ENCODE measurements at regions not wholly inside any gene's neighbourhood (a gene's known extent, or its start where the extent isn't known, plus 50 kb on each side); places are given as distances from the start of the nearest gene placed in this dataset.

- Histone ChIP-seq H3K36me3 (no peaks in the 10 kb centered on the region), H3K27me3 (peaks cover 47% of the 10 kb centered on the region), H3K9me3 (no peaks in the 10 kb centered on the region), H3K4me1 (ENCODE audit: control insufficient read depth in 1 of 2, insufficient read depth in 1 of 2, low read depth in 1 of 2, low read length in 1 of 2) (no peaks in the 10 kb centered on the region), H3K27ac (no peak overlapping the region), H3K4me3 (ENCODE audit: low read depth in 1 of 2, low read length in 1 of 2) (no peak overlapping the region)
- TF ChIP-seq, protein P1, sequence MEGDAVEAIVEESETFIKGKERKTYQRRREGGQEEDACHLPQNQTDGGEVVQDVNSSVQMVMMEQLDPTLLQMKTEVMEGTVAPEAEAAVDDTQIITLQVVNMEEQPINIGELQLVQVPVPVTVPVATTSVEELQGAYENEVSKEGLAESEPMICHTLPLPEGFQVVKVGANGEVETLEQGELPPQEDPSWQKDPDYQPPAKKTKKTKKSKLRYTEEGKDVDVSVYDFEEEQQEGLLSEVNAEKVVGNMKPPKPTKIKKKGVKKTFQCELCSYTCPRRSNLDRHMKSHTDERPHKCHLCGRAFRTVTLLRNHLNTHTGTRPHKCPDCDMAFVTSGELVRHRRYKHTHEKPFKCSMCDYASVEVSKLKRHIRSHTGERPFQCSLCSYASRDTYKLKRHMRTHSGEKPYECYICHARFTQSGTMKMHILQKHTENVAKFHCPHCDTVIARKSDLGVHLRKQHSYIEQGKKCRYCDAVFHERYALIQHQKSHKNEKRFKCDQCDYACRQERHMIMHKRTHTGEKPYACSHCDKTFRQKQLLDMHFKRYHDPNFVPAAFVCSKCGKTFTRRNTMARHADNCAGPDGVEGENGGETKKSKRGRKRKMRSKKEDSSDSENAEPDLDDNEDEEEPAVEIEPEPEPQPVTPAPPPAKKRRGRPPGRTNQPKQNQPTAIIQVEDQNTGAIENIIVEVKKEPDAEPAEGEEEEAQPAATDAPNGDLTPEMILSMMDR (IDR thresholded peaks at IDR 0.05): no peak
Observed at GRCh38 chr22:27099946-27100722, 442.7 kb downstream of the MIAT start.

DNA sequence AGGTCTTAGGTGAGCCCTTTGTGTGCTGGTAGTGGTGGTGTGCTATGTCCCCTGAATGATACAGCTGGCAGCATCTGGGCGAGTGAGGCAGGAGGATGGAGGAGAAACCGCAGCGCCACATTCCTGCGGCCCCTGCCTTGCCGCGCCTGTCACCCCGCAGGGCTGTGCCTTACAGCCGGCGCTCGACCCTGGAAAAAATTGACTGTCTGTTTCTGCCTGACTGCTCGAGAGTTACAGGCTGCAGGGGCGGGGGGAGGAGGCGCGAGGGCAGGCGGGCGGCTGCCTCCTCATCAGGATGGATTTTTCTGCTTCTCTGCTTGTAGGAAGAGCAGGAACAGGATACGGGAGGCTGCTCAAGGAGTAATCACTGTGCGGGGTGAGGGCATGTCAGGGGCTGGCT lies 443.4 kb downstream of the MIAT start:
- H3K27ac ChIP-seq: no peak overlapping the region
- H3K4me3 ChIP-seq (ENCODE audit: low read depth in 1 of 2, low read length in 1 of 2): no peak overlapping the region
- H3K27me3 ChIP-seq: peaks cover 47% of the 10 kb centered on the region

GRCh38 chr22:27101288-27101687 lies 443.9 kb downstream of the MIAT start:
- Histone ChIP-seq H3K4me1 (ENCODE audit: control insufficient read depth in 1 of 2, insufficient read depth in 1 of 2, low read depth in 1 of 2, low read length in 1 of 2) (no peaks in the 10 kb centered on the region), H3K27ac (no peak overlapping the region), H3K9me3 (no peaks in the 10 kb centered on the region), H3K4me3 (ENCODE audit: low read depth in 1 of 2, low read length in 1 of 2) (no peak overlapping the region), H3K36me3 (no peaks in the 10 kb centered on the region), H3K27me3 (peaks cover 47% of the 10 kb centered on the region)
- TF ChIP-seq, protein P1 (IDR thresholded peaks at IDR 0.05): no peak

More for the DNA sequence above, 443.4 kb downstream of the MIAT start:
- no peaks in the 10 kb centered on the region for H3K4me1 ChIP-seq (ENCODE audit: control insufficient read depth in 1 of 2, insufficient read depth in 1 of 2, low read depth in 1 of 2, low read length in 1 of 2)
- TF ChIP-seq, protein P1 (IDR thresholded peaks at IDR 0.05): no peak
- no peaks in the 10 kb centered on the region for H3K36me3 ChIP-seq
- H3K9me3 ChIP-seq: no peaks in the 10 kb centered on the region

DNA sequence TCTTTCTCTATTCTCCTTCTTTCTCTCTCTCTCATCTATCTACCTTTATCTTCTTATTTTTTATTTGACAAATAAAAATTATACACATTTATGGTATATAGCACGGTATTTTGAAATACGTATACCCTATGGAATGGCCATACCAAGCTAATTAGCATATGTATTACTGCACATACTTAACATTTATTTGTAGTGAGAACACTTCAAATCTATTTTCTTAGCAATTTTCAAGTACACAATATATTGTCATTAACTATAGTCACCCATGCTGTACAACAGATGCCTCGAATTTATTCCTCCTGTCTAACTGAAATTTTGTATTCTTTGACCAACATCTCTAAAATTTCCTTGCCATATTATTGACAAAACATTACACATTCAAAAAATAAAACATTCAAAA lies 447.1 kb downstream of the MIAT start:
- Histone ChIP-seq H3K4me1 (ENCODE audit: control insufficient read depth in 1 of 2, insufficient read depth in 1 of 2, low read depth in 1 of 2, low read length in 1 of 2) (no peaks in the 10 kb centered on the region), H3K27me3 (peaks cover 32% of the 10 kb centered on the region), H3K9me3 (no peaks in the 10 kb centered on the region), H3K4me3 (ENCODE audit: low read depth in 1 of 2, low read length in 1 of 2) (no peak overlapping the region), H3K27ac (no peak overlapping the region), H3K36me3 (no peaks in the 10 kb centered on the region)
- TF ChIP-seq, protein P1 (IDR thresholded peaks at IDR 0.05): no peak

DNA sequence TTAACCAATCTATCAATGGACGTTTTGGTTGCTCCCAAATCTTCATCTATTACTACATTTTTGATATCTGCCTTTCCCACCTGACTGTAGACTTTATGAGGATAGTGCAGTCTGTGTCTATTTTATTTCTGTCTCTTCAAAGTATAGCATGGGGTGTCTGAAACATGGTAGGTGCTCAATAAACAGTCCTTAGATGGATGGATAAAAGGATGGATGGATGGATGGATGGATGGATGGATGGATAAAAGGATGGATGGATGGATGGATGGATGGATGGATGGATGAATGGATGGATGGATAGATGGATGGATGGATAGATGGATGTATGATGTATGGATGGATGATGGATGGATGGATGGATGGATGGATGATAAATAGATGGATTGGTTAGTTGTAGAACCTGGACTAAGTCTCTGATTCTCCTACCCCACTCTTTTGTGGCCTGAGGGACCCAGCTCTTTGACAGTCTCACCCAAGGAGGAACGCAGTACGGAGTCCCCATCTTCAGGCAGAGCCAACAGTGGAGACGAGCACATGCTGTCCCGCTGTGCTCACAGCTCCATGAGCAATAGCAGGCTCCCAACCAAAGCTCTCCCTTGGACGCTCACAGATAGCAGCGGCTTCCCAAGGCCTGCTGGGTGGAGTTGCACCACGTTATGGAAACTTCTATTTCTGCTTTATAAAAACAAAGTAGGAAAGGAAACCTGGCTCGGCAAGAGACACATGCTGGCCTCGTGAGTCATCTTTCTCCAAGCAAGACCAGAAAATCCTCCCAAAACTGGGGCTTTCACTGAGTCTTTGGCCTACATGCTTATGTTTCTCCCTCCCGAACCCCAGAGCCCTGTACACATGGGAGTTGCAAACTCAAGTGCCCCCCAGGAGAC lies 448.0 kb downstream of the MIAT start:
- no peak overlapping the region for H3K27ac ChIP-seq

More for the DNA sequence above, 448.0 kb downstream of the MIAT start:
- TF ChIP-seq, protein P1 (IDR thresholded peaks at IDR 0.05): no peak
- no peaks in the 10 kb centered on the region for H3K4me1 ChIP-seq (ENCODE audit: control insufficient read depth in 1 of 2, insufficient read depth in 1 of 2, low read depth in 1 of 2, low read length in 1 of 2)
- peaks cover 22% of the 10 kb centered on the region for H3K27me3 ChIP-seq
- H3K36me3 ChIP-seq: no peaks in the 10 kb centered on the region
- no peaks in the 10 kb centered on the region for H3K9me3 ChIP-seq
- H3K4me3 ChIP-seq (ENCODE audit: low read depth in 1 of 2, low read length in 1 of 2): no peak overlapping the region
